ENCODE measurements at regions not wholly inside any gene's neighbourhood (a gene's known extent, or its start where the extent isn't known, plus 50 kb on each side); places are given as distances from the start of the nearest gene placed in this dataset.
A peak's percentile ranks its signal among the peaks of the same experiment; 100 is the strongest.
"Not testable (repeated sequence)": the region's sequence is repeated elsewhere in the genome, so short reads cannot be mapped to it uniquely, and the experiment has no call there.

DNA sequence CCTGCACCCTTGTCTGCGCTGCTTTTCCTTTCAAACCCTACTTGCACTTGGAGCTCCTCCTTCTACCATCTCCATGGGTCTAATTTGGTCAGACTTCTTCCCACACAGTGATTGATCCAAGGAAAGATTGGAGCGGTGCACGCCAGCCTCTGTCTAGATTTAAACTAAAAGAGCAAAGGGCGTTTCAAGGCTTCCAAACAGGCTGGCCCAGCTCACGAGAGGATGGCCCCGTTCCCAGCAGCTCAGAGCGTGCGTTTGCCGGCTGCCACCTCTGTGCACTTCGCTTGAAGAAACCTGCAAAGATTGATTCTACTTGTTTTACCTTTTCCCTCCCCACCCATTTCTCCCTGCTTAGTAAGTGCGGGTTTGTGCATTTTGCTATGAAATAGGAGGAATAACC, 78.8 kb upstream of the ALKAL2 start:
- DNase-seq: no peak

DNA sequence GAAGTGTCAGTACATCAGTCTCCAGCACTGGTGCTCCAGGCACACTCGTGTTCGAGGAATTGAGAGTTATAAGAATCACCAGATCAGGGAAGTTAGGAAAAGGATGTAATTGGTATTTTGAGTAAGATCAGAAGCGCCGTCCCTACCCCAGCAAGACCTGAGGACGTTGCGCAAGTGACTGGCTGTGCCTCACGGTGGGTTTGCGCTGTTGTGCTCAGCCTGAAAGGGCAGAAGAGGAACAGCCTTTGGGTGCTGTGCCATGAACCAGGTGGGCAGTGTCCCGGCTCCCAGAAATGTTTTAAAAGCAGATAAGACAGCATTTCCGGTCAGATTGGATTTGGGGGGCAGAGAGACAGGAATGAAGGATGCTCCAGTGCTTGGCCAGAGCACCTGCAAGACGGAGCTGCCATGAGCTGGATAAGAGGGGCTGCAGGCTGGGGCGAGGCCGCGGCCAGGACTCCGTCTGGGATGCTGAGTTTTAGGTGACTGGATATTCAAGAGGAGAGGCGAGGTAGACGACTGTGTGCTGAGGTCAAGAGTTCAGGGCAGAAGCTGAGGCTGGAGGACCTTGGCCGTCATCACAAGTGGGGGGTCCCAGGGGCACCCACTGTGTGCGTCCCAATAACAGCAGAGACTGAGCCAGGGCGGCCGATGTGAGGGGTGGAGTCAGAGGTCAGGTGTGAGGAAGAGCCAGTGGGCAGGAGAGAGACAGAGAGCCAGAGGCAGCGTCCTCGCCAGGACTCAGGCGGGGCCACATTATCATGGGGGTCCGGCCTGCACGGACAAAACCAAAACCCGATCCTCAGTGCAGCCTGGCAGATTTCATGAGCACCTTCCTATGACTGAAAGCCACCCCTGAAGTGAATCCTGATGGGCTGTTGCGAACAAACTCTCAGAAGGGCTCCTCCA, 77.7 kb upstream of the ALKAL2 start:
- DNase-seq: no peak

GRCh38 chr2:363824-364470, 76.1 kb upstream of the ALKAL2 start:
- DNase-seq: no peak

DNA sequence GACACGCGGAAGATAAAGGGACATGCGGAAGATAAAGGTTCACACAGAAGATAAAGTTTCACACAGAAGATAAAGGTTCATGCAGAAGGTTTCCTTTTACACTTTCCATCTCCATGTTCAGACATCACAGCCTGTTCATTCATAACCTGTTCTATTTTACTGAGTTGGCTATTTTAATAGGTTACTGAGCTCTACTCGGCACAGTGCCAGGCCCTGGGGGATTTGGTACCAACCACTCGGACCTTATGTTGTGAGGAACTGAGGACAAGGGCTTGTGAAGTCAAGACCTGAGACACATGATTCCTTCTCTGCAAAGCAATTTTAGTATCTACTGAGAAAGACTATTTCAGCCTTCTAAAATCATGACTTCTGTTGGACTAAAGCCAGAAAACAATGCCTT, 75.0 kb upstream of the ALKAL2 start:
- DNase-seq: no peak

DNA sequence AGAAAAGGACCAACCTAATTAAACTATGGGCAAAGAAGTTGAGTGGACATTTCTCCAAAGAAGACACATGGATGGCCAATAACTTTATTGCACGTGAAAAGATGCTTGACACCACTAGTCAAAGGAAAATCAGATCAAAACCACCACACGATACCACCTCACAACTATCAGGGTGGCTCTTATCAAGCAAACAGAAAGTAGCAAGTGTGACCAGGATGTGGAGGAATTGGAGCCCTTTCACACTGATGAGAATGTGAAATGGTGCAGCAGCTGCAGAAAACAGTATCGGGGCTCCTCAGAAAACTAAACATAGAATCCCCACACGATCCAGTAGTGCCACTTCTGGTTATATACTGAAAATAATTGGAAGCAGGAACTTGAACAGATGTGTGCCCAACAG, 72.2 kb upstream of the ALKAL2 start:
- DNase-seq: no peak

DNA sequence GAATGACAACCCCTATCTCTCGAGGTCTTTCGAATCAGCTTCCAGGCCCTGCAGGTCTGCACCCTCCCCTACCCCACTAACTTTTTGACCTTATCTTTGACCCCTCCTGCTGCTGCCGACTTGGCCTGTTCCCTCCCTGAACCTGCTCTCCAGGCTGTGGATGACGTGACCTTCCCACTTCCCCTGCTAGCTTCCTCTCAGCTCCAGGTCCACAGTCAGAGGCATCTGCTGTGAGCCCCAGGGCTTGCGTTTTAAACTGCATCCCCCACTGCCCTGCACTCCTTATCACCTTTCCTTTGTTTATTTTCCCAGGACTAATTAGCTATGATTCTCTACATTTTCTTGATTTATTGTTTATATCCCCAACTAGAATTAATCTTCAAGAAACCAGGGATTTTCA, 71.2 kb upstream of the ALKAL2 start:
- DNase-seq: no peak

- DNase-seq: no peak
These were observed 69.9 kb upstream of the ALKAL2 start for GRCh38 chr2:357811-358210.

DNA sequence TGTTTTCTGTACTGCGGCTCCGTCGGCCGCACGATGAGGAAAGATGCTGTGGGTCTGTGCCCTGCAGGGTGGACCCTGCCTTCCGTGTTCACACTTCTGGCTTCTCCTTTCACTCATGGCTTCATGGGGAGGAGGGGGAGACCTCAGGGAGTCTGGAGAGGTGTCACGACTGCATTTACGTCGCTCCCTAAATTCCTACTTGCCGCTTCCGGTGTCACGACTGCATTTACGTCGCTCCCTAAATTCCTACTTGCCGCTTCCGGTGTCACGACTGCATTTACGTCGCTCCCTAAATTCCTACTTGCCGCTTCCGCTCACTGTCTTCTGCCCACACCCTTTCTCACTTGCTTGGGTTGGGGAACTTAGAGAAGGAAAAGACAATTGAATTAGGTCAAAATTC, 68.4 kb upstream of the ALKAL2 start:
- not testable (repeated sequence) for DNase-seq

- DNase-seq: no peak
These were observed 67.9 kb upstream of the ALKAL2 start for GRCh38 chr2:355773-356172.

GRCh38 chr2:352696-353095, 64.8 kb upstream of the ALKAL2 start:
- DNase-seq: no peak

DNA sequence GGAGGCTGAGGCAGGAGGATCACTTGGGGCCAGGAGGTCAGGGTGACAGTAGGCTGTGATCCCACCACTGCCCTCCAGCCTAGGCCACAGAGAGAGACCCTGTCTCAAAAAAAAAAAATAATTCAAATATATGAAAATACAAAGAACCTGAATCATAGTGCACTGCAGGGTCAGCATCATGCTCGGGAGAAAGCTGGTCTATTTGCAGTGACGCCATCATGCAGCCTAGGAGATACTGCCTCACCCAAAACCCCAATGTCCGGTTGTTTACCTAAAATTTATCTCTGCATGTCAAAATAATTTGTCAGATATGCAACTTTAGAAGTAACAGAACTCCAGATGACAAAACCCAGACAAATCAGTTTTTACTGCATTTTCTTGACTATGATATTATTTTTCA, 61.5 kb upstream of the ALKAL2 start:
- no peak for DNase-seq

DNA sequence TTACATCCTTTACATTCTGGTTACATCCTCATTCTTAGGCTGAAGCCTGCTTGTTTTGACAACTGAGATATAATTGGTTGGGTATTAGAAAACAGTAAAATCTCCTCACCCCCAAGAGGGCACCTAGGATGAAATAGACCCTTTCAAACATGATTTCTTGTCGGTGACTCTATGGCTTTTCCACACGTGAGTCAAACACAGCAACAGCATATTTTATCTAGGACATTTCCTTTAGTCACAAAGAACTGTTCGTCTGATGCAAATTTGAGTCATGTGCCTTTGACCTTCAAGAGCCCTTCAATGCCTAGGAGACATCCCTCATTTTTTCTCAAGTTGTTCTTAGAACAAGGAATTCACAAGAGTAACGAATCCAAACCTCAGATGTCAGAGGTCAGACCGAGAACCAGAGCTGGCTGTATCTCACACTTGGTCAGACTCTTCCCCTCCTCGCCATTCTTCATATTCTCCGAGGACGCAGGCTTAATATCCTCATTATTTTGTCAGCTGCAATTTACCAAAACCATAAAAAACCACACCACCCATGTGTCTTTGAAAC, 60.5 kb upstream of the ALKAL2 start:
- no peak for DNase-seq

DNA sequence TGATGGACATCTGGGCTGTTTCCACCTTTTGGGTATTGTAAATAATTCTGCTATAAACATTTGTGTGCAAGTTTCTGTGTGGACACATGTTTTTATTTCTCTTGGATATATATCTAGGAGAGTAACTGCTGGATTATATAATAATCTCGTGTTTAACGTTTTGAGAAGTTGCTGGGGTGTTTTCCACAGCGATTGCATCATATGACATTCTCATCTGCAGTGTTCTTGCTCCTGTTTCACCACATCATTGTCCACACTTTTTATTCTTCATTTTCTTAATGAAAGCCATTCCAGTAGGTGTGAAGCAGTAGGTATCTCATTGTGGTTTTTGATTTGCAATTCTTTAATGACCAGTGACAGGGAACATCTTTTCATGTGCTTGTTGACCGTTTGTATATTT, 56.9 kb upstream of the ALKAL2 start:
- no peak for DNase-seq

GRCh38 chr2:343355-343754, 55.5 kb upstream of the ALKAL2 start:
- DNase-seq: no peak

DNA sequence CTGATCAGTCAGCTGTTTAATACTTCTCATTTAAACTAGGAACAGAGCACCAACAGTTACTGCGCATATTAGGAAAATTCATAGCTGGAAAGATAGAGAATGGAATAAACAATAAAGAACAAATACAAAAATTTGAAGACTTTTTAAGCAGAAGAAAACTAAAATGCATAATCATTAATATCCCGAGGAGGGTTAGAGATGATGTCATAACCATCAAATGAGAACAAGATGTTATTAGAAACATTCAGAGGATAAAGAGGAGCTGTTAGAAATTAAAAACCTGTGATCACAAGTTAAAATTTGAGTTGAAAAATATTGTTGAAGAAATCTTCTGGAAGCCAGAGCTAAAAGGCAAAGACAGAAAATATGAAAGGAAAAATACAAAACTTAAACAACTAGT, 54.0 kb upstream of the ALKAL2 start:
- no peak for DNase-seq

DNA sequence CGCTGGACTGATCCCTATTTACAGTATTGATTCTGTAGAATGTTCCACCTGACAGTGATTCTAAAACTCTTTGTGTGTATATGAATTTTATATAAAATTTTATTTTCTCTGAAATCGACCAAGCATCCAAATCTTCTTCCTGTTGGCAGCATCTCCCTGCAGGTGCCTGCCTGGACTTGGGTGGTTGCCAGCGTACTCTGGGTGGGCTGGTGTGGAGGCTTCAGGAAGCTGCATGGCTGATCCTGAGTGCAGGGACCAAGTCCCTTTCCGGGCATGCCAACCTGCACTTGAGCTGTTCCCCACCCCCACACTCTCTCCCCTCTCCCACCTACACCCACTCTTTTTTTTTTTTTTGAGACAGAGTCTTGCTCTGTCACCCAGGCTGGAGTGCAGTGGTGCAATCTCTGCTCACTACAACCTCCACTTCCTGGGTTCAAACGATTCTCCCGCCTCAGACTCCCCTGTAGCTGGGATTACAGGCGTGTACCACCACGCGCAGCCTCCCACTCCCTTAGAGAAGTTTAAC, 53.2 kb upstream of the ALKAL2 start:
- DNase-seq: peak; percentile 62

All from NCI-H345 (cell line).